RWPE2 (cell line): ENCODE measurements at regions not wholly inside any gene's neighbourhood (a gene's known extent, or its start where the extent isn't known, plus 50 kb on each side); places are given as distances from the start of the nearest gene placed in this dataset.
"Not testable (repeated sequence)": the region's sequence is repeated elsewhere in the genome, so short reads cannot be mapped to it uniquely, and the experiment has no call there.

Experiments used
- ATAC-seq: fragments of 200-7000 bp; cut with Tn5 transposase; 3 replicates; pipeline ENCODE4 v1.9.1; 2021; ENCODE audit warnings: low read depth
- DNase-seq: peaks from one replicate; pipeline ENCODE4 v3.0.0-alpha.2; 2020; ENCODE audit warnings: low spot score
- H3K27ac ChIP-seq: fragments of 450-650 bp; 2 replicates; pipeline ENCODE4 v1.5.1; 2017; ENCODE audit warnings: mild to moderate bottlenecking; ENCODE audit not compliant: poor library complexity, severe bottlenecking
- H3K27me3 ChIP-seq: fragments of 250-450 bp; sonication (Bioruptor Pico); 2 replicates; pipeline ENCODE4 v1.5.1; 2021; ENCODE audit warnings: mild to moderate bottlenecking, moderate library complexity; ENCODE audit not compliant: insufficient read depth, poor library complexity, severe bottlenecking
- H3K36me3 ChIP-seq: fragments of 250-450 bp; sonication (Bioruptor Pico); 2 replicates; pipeline ENCODE4 v1.5.1; 2020; ENCODE audit warnings: low read depth, mild to moderate bottlenecking, moderate library complexity
- H3K4me1 ChIP-seq: fragments of 250-450 bp; sonication (Bioruptor Pico); 2 replicates; pipeline ENCODE4 v1.5.1; 2021; ENCODE audit warnings: mild to moderate bottlenecking, moderate library complexity; ENCODE audit not compliant: insufficient read depth, poor library complexity, severe bottlenecking
- H3K4me3 ChIP-seq: fragments of 250-450 bp; sonication (Bioruptor Pico); 2 replicates; pipeline ENCODE4 v1.5.1; 2021; ENCODE audit warnings: mild to moderate bottlenecking, moderate library complexity; ENCODE audit not compliant: severe bottlenecking
- H3K9me3 ChIP-seq: fragments of 250-450 bp; sonication (Bioruptor Pico); 2 replicates; pipeline ENCODE4 v1.5.1; 2021; ENCODE audit warnings: mild to moderate bottlenecking, moderate library complexity; ENCODE audit not compliant: severe bottlenecking
- TF ChIP-seq, protein P1 (sequence below): fragments of 450-650 bp; IDR thresholded peaks from one replicate; pipeline ENCODE4 v1.5.1; 2017; ENCODE audit warnings: mild to moderate bottlenecking, moderate library complexity; ENCODE audit not compliant: poor library complexity, severe bottlenecking

DNA sequence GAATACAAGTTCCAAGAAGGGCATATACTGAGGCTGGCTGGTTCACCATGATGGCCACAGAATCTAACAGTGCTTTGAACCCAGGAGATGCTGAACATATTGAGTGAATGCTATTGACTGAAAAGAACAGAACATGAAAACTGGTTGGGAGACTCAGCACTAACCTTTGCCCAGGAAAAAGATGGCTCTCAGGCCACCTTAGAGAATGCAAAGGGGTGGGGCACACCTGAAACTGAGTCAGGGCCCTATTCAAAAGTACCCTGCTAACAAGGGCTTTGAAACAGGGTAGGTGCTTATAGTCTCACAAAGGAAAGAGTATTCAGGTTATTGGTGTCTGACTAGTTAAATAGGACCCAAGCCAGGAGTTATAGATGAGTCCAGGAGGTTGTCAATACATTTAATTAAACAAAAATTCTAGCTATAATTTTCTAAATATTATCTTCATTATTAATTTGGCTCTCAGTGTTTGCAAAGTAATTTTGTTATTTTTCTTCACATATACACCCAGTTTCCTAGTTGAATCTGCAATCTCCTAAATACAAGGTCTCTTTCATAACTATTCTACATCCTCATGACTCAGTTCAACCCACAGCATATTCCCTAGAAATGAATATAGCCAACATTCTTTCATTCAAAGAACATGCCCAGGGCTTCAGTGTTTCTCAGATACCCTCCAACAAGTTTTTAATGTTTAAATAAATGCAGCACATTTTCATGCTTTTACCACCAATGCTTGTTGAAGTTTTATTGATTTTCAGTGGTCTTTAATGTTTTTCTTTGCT lies 144.2 kb upstream of the RAPGEF2 start:
- no peak overlapping the region for H3K27ac ChIP-seq
- H3K27me3 ChIP-seq, result no peaks in the 10 kb centered on the region
- H3K4me3 ChIP-seq, result no peak overlapping the region
- no peaks in the 10 kb centered on the region for H3K9me3 ChIP-seq
- no peaks in the 10 kb centered on the region for H3K4me1 ChIP-seq
- TF ChIP-seq, protein P1, sequence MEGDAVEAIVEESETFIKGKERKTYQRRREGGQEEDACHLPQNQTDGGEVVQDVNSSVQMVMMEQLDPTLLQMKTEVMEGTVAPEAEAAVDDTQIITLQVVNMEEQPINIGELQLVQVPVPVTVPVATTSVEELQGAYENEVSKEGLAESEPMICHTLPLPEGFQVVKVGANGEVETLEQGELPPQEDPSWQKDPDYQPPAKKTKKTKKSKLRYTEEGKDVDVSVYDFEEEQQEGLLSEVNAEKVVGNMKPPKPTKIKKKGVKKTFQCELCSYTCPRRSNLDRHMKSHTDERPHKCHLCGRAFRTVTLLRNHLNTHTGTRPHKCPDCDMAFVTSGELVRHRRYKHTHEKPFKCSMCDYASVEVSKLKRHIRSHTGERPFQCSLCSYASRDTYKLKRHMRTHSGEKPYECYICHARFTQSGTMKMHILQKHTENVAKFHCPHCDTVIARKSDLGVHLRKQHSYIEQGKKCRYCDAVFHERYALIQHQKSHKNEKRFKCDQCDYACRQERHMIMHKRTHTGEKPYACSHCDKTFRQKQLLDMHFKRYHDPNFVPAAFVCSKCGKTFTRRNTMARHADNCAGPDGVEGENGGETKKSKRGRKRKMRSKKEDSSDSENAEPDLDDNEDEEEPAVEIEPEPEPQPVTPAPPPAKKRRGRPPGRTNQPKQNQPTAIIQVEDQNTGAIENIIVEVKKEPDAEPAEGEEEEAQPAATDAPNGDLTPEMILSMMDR, result no peak
- H3K36me3 ChIP-seq, result no peaks in the 10 kb centered on the region
- DNase-seq (no peak), ATAC-seq (no peak)

DNA sequence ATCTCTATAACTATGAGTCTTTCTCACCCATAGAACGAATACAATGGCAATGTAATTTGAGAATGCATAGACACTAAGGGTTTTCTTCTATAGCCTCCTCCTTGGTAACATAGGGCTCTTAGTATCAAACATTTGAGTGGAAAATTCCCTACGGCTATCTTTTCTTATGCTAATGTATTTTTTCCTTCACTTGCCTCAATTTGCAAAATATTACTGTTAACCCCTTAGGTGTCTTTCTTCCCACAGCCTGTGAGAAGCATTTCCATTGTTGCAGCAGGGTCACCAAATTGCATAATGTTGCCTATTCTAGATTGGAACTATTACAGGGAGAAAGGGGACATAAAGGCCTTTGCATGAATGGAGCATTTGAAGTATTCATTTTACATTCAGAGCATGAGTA lies 140.5 kb upstream of the RAPGEF2 start:
- no peaks in the 10 kb centered on the region for H3K9me3 ChIP-seq

DNA sequence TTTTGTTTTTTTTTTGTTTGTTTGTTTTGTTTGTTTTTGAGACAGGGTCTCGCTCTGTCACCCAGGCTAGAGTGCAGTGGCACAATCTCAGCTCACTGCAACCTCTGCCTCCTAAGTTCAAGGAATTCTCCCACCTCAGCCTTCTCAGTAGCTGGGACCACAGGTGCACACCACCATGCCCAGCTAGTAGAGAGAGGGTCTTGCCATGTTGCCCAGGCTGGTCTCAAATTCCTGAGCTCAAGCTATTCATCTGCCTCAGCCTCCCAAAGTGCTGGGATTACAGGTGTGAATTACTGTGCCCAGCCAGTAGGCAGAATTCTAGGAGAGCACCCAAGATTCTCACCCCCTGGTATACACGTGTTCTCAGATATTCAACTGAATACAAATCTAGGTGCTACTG lies 139.6 kb upstream of the RAPGEF2 start:
- ATAC-seq, H3K4me1 ChIP-seq, DNase-seq: not testable (repeated sequence)

More for the DNA sequence above, 140.5 kb upstream of the RAPGEF2 start:
- Histone ChIP-seq H3K27ac (no peak overlapping the region), H3K36me3 (no peaks in the 10 kb centered on the region), H3K4me1 (no peaks in the 10 kb centered on the region), H3K27me3 (no peaks in the 10 kb centered on the region), H3K4me3 (no peak overlapping the region)
- DNase-seq (no peak), ATAC-seq (no peak)
- TF ChIP-seq, protein P1, result no peak

GRCh38 chr4:158964114-158964727 lies 138.7 kb upstream of the RAPGEF2 start:
- DNase-seq, result no peak
- H3K4me3 ChIP-seq, result no peak overlapping the region
- no peak overlapping the region for H3K27ac ChIP-seq
- TF ChIP-seq, protein P1, result no peak
- H3K27me3 ChIP-seq, result no peaks in the 10 kb centered on the region
- no peaks in the 10 kb centered on the region for H3K4me1 ChIP-seq
- no peak for ATAC-seq
- no peaks in the 10 kb centered on the region for H3K36me3 ChIP-seq
- H3K9me3 ChIP-seq, result no peaks in the 10 kb centered on the region

More for the DNA sequence above, 139.6 kb upstream of the RAPGEF2 start:
- not testable (repeated sequence) for H3K27ac ChIP-seq, H3K27me3 ChIP-seq, H3K4me3 ChIP-seq, H3K36me3 ChIP-seq, H3K9me3 ChIP-seq

GRCh38 chr4:158964728-158965124 lies 138.2 kb upstream of the RAPGEF2 start:
- H3K27me3 ChIP-seq, result no peaks in the 10 kb centered on the region
- TF ChIP-seq, protein P1, result no peak
- H3K4me3 ChIP-seq, result no peak overlapping the region
- no peaks in the 10 kb centered on the region for H3K36me3 ChIP-seq
- no peaks in the 10 kb centered on the region for H3K4me1 ChIP-seq
- no peaks in the 10 kb centered on the region for H3K9me3 ChIP-seq
- DNase-seq (no peak), ATAC-seq (no peak)
- H3K27ac ChIP-seq, result no peak overlapping the region
